ENCODE measurements at regions not wholly inside any gene's neighbourhood (a gene's known extent, or its start where the extent isn't known, plus 50 kb on each side); places are given as distances from the start of the nearest gene placed in this dataset.

DNA sequence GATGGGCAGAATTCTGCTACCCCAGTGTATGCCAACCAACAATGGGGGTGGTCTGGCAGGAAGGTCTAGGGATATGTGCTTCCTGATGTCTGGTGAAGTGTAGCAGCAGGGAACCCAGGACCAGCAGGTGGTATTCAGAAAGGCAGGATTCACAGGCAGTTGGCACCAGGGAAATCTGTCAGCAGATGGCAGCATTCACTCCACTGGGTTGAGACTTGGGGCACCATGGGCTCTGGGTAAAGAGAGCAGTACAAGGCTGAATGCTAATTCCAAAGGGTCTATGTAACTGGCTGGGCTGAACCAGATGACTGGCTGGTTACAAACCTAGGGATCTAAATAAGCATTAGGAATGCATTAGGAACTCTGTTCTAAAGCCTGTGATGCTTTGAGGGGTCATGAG, 466.9 kb upstream of the STXBP6 start:
- Histone ChIP-seq H3K36me3 (ENCODE audit: insufficient read depth, low read length) (no peaks in the 10 kb centered on the region), H3K27me3 (ENCODE audit: insufficient read depth, low read length) (no peaks in the 10 kb centered on the region), H3K27ac (ENCODE audit: low read depth, low read length) (no peak overlapping the region), H2AFZ (ENCODE audit: low read length, unreplicated experiment) (no peak overlapping the region), H3K79me2 (ENCODE audit: control insufficient read depth, insufficient read depth, low read length, unreplicated experiment) (no peaks in the 10 kb centered on the region), H3K4me1 (ENCODE audit: control insufficient read depth, insufficient read depth, low read length, unreplicated experiment) (no peaks in the 10 kb centered on the region), H3K4me3 (ENCODE audit: low read depth, low read length) (no peak overlapping the region)

DNA sequence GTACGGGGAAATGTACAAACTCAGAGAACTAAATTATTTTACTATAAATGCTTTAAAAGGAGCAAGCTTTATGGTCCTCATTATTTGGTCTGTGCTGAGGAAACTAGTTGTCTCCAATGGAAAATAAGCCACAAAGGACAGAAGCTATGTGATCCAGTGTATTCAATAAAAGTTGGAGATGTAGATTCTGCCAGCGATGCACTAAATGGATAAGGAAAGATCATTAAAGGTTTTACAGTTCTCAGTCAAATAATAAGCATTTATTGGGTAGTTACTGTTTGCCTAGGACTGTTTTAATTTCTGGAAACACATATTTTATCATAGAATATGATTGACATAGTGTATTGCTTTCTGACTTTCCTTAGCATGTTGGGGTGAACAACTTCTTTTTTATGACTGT, 458.9 kb upstream of the STXBP6 start:
- Histone ChIP-seq H3K4me3 (ENCODE audit: low read depth, low read length) (no peak overlapping the region), H3K79me2 (ENCODE audit: control insufficient read depth, insufficient read depth, low read length, unreplicated experiment) (no peaks in the 10 kb centered on the region), H2AFZ (ENCODE audit: low read length, unreplicated experiment) (no peak overlapping the region), H3K27ac (ENCODE audit: low read depth, low read length) (no peak overlapping the region), H3K27me3 (ENCODE audit: insufficient read depth, low read length) (no peaks in the 10 kb centered on the region), H3K4me1 (ENCODE audit: control insufficient read depth, insufficient read depth, low read length, unreplicated experiment) (no peaks in the 10 kb centered on the region), H3K36me3 (ENCODE audit: insufficient read depth, low read length) (no peaks in the 10 kb centered on the region)

DNA sequence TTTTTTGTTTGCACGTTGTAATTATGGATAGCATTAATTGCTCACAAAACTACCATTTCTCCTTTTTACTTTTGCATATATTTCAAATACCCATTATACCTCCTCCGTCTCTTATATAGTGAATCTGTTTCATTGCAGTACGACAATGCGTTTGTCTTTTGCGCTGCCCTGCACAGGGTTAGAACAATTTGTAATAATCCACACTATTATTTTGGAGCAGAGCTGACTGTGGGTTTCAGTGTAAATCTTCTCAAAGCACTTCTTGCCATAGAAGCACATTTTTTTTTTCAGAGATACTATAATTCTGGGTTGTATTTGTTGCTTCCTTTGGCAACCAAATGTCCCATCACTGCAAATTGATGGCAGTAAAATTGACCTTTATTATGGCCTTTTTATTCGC, 451.8 kb upstream of the STXBP6 start:
- H3K36me3 ChIP-seq (ENCODE audit: insufficient read depth, low read length): no peaks in the 10 kb centered on the region
- no peaks in the 10 kb centered on the region for H3K4me1 ChIP-seq (ENCODE audit: control insufficient read depth, insufficient read depth, low read length, unreplicated experiment)

DNA sequence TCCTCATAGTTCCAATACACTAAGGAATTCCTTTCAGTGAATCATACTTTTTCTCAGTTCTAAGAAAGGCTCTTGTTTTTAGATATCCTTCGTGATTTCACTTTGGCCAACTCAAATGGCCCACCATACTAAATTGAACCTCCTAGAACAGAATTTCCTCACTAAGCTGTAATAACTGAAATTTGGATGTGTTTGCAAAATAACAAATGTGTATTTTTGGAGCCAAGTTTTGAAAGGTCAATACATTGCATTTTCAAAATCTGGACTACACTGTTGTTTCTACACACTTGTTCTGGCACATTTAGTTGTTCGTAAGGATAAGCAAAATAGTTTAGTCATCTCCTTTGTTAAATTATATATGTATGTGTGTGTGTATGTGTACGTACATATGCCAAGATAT, 439.0 kb upstream of the STXBP6 start:
- Histone ChIP-seq H3K79me2 (ENCODE audit: control insufficient read depth, insufficient read depth, low read length, unreplicated experiment) (no peaks in the 10 kb centered on the region), H3K4me3 (ENCODE audit: low read depth, low read length) (no peak overlapping the region), H3K27ac (ENCODE audit: low read depth, low read length) (no peak overlapping the region), H3K4me1 (ENCODE audit: control insufficient read depth, insufficient read depth, low read length, unreplicated experiment) (no peaks in the 10 kb centered on the region), H3K27me3 (ENCODE audit: insufficient read depth, low read length) (no peaks in the 10 kb centered on the region), H3K36me3 (ENCODE audit: insufficient read depth, low read length) (no peaks in the 10 kb centered on the region), H2AFZ (ENCODE audit: low read length, unreplicated experiment) (no peak overlapping the region)

More for the DNA sequence above, 451.8 kb upstream of the STXBP6 start:
- no peaks in the 10 kb centered on the region for H3K27me3 ChIP-seq (ENCODE audit: insufficient read depth, low read length)
- no peak overlapping the region for H3K27ac ChIP-seq (ENCODE audit: low read depth, low read length)
- H3K79me2 ChIP-seq (ENCODE audit: control insufficient read depth, insufficient read depth, low read length, unreplicated experiment): no peaks in the 10 kb centered on the region
- no peak overlapping the region for H3K4me3 ChIP-seq (ENCODE audit: low read depth, low read length)
- H2AFZ ChIP-seq (ENCODE audit: low read length, unreplicated experiment): no peak overlapping the region

DNA sequence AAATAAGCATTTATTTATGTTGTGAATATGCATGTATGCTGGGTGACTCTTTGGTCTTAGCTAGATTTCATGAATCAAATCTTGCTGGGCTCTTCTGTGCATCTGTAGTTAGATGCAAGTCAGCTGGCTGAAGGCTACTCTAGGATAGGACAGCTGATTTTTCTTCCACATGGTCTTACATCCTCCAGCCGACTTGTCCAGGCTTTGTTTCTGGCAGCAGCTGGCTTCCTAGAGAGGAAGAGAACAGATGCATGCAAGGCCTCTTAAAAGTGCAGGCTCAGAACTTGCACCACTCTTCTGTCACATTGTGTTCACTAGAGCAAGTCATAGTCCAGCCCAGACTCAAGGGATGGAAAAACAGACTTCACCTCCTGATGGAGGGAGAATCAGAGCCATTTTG, 435.4 kb upstream of the STXBP6 start:
- no peaks in the 10 kb centered on the region for H3K79me2 ChIP-seq (ENCODE audit: control insufficient read depth, insufficient read depth, low read length, unreplicated experiment)
- no peak overlapping the region for H3K27ac ChIP-seq (ENCODE audit: low read depth, low read length)
- no peak overlapping the region for H3K4me3 ChIP-seq (ENCODE audit: low read depth, low read length)
- no peaks in the 10 kb centered on the region for H3K4me1 ChIP-seq (ENCODE audit: control insufficient read depth, insufficient read depth, low read length, unreplicated experiment)
- no peak overlapping the region for H2AFZ ChIP-seq (ENCODE audit: low read length, unreplicated experiment)
- no peaks in the 10 kb centered on the region for H3K27me3 ChIP-seq (ENCODE audit: insufficient read depth, low read length)
- no peaks in the 10 kb centered on the region for H3K36me3 ChIP-seq (ENCODE audit: insufficient read depth, low read length)

DNA sequence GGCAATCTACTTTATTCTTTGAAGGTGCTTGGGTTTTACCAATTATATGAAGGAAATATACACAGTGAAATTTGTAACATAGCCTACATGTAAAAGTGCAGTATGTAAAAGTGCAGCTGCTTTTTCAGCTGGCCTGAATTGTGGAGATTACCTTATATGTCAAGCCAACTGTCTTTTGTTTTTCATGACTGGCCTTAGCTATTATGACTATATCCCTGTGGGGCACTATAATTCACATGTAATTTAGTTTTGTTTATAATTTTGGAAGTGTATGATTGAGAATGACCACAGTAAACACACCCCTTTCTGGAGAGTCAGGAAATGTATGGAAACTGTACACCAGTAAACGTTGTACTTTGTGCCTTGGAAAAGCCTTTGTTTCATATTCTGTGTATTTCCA, 435.0 kb upstream of the STXBP6 start:
- no peaks in the 10 kb centered on the region for H3K27me3 ChIP-seq (ENCODE audit: insufficient read depth, low read length)

DNA sequence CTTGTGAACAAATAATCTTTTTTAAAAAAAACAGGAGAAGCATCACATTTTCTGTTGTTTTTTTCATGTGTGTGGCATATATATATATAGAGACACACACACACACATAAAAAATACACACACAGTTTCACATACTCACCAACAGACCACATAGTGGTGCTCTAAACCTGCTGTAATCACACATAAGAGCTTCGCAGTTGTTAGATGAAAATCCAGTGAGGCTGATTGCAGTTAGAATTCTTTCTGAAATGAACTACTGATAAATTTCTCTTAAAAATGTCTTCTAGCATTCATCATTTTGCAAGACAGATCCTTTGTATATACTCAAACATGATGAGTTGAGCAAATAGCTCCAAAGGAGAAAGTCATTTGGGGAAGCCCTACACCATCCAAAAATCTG, 434.3 kb upstream of the STXBP6 start:
- no peak overlapping the region for H3K4me3 ChIP-seq (ENCODE audit: low read depth, low read length)
- no peaks in the 10 kb centered on the region for H3K4me1 ChIP-seq (ENCODE audit: control insufficient read depth, insufficient read depth, low read length, unreplicated experiment)
- no peaks in the 10 kb centered on the region for H3K79me2 ChIP-seq (ENCODE audit: control insufficient read depth, insufficient read depth, low read length, unreplicated experiment)
- no peaks in the 10 kb centered on the region for H3K36me3 ChIP-seq (ENCODE audit: insufficient read depth, low read length)
- H3K27me3 ChIP-seq (ENCODE audit: insufficient read depth, low read length): no peaks in the 10 kb centered on the region
- no peak overlapping the region for H3K27ac ChIP-seq (ENCODE audit: low read depth, low read length)
- H2AFZ ChIP-seq (ENCODE audit: low read length, unreplicated experiment): no peak overlapping the region

More for the DNA sequence above, 435.0 kb upstream of the STXBP6 start:
- Histone ChIP-seq H3K4me1 (ENCODE audit: control insufficient read depth, insufficient read depth, low read length, unreplicated experiment) (no peaks in the 10 kb centered on the region), H3K79me2 (ENCODE audit: control insufficient read depth, insufficient read depth, low read length, unreplicated experiment) (no peaks in the 10 kb centered on the region), H3K4me3 (ENCODE audit: low read depth, low read length) (no peak overlapping the region), H3K36me3 (ENCODE audit: insufficient read depth, low read length) (no peaks in the 10 kb centered on the region), H2AFZ (ENCODE audit: low read length, unreplicated experiment) (no peak overlapping the region), H3K27ac (ENCODE audit: low read depth, low read length) (no peak overlapping the region)

DNA sequence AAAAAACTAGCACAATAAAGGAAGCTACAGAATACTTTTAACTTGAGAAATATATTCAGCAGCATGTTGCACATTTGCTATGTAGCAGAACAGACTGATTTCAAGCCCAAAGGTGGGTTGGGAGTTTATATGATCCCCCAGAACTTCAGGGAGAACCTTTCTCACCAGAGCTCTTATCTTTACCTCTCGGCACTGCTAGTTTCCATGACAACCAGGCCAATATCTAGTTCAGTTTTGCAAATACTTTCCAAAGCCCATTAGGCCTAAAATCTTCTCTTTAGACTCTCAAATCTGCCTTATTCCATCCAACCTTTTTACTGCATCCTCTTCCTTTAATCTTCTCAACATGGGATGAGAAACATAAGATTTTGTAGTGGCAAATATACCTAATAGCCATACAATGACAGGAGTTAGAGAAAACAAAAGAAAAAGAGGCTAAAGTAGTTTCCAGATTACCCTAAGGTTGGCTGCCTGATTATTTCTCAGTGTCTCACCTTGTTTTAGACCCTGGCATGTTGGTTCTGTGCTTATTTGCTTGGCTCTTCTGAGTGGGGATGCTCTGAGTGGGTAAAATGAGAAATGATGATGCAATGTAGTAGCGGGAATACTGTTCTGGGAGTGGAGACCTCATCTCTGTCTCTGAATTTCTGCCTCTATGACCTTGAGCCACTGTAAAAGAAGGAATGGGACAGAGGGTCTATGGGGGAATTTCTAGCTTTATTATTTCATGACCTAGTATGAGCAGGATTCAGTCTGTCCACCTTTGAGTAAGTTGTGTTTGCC, 427.6 kb upstream of the STXBP6 start:
- no peaks in the 10 kb centered on the region for H3K27me3 ChIP-seq (ENCODE audit: insufficient read depth, low read length)
- H3K4me1 ChIP-seq (ENCODE audit: control insufficient read depth, insufficient read depth, low read length, unreplicated experiment): no peaks in the 10 kb centered on the region
- no peak overlapping the region for H2AFZ ChIP-seq (ENCODE audit: low read length, unreplicated experiment)
- H3K4me3 ChIP-seq (ENCODE audit: low read depth, low read length): no peak overlapping the region
- no peaks in the 10 kb centered on the region for H3K36me3 ChIP-seq (ENCODE audit: insufficient read depth, low read length)
- no peaks in the 10 kb centered on the region for H3K79me2 ChIP-seq (ENCODE audit: control insufficient read depth, insufficient read depth, low read length, unreplicated experiment)
- H3K27ac ChIP-seq (ENCODE audit: low read depth, low read length): no peak overlapping the region

DNA sequence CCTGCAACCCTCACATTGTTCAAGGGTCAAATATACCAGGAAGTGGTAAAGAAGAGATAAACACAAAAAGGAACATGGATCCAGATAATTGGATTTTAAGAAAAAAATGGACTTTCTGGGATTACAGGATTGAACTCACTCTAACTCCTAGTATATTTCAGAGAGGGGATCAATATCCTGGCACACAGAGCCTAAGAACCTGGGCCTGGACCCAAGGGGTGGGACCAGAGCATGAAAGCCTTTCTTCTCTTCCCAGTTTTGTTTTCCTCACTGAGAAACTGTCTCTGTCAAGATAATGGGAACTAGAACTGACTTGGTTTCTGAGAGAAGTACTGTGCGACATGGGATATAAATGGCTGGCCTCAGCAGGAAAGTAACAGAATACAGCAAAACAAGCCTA, 422.8 kb upstream of the STXBP6 start:
- no peak overlapping the region for H3K27ac ChIP-seq (ENCODE audit: low read depth, low read length)

DNA sequence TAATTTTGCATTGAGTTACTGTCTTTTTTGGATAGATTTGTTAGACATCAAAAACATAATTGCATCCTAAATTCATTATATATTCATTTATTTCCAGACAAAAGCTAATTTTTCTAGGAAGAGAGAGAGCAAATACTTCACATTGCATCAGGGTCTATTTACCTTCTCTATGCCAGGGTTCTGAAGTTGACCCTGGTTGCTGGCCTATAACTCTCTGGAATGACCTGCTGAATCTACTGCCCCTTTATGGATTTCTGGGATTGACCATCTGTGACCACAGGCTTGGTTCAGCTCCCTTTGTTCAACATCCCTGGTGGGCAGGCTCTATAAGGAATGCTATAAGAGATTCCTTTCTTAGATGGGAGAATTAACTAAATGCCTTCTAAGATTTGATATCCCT, 414.8 kb upstream of the STXBP6 start:
- H3K79me2 ChIP-seq (ENCODE audit: control insufficient read depth, insufficient read depth, low read length, unreplicated experiment): no peaks in the 10 kb centered on the region
- H2AFZ ChIP-seq (ENCODE audit: low read length, unreplicated experiment): no peak overlapping the region
- no peak overlapping the region for H3K27ac ChIP-seq (ENCODE audit: low read depth, low read length)
- no peaks in the 10 kb centered on the region for H3K27me3 ChIP-seq (ENCODE audit: insufficient read depth, low read length)
- no peak overlapping the region for H3K4me3 ChIP-seq (ENCODE audit: low read depth, low read length)
- no peaks in the 10 kb centered on the region for H3K4me1 ChIP-seq (ENCODE audit: control insufficient read depth, insufficient read depth, low read length, unreplicated experiment)
- no peaks in the 10 kb centered on the region for H3K36me3 ChIP-seq (ENCODE audit: insufficient read depth, low read length)

More for the DNA sequence above, 422.8 kb upstream of the STXBP6 start:
- H3K4me1 ChIP-seq (ENCODE audit: control insufficient read depth, insufficient read depth, low read length, unreplicated experiment): no peaks in the 10 kb centered on the region
- H2AFZ ChIP-seq (ENCODE audit: low read length, unreplicated experiment): no peak overlapping the region
- H3K27me3 ChIP-seq (ENCODE audit: insufficient read depth, low read length): no peaks in the 10 kb centered on the region
- H3K36me3 ChIP-seq (ENCODE audit: insufficient read depth, low read length): no peaks in the 10 kb centered on the region
- no peaks in the 10 kb centered on the region for H3K79me2 ChIP-seq (ENCODE audit: control insufficient read depth, insufficient read depth, low read length, unreplicated experiment)
- no peak overlapping the region for H3K4me3 ChIP-seq (ENCODE audit: low read depth, low read length)

DNA sequence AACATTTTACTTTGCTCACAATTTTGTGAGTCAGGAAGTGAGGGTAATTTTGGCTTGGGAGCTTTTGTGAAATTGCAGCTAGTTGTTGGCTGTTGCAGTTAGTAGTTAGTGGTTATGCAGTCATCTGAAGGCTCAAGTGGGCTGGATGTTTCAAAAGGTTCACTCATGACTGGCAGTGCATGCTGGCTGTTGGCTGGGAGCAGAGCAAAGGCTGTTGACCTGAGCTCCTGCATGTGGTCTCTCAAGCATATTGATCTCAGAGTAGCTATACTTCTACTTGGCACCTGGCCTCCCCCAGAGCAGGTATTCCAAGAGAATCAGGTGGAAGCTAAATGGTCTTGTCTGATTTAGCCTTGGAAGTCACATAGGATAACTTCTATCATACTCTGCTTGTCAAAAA, 414.1 kb upstream of the STXBP6 start:
- no peak overlapping the region for H3K4me3 ChIP-seq (ENCODE audit: low read depth, low read length)
- H3K79me2 ChIP-seq (ENCODE audit: control insufficient read depth, insufficient read depth, low read length, unreplicated experiment): no peaks in the 10 kb centered on the region
- H3K27me3 ChIP-seq (ENCODE audit: insufficient read depth, low read length): no peaks in the 10 kb centered on the region
- no peaks in the 10 kb centered on the region for H3K36me3 ChIP-seq (ENCODE audit: insufficient read depth, low read length)
- H3K4me1 ChIP-seq (ENCODE audit: control insufficient read depth, insufficient read depth, low read length, unreplicated experiment): no peaks in the 10 kb centered on the region
- no peak overlapping the region for H3K27ac ChIP-seq (ENCODE audit: low read depth, low read length)
- no peak overlapping the region for H2AFZ ChIP-seq (ENCODE audit: low read length, unreplicated experiment)
